ENCODE measurements at regions not wholly inside any gene's neighbourhood (a gene's known extent, or its start where the extent isn't known, plus 50 kb on each side); places are given as distances from the start of the nearest gene placed in this dataset.

DNA sequence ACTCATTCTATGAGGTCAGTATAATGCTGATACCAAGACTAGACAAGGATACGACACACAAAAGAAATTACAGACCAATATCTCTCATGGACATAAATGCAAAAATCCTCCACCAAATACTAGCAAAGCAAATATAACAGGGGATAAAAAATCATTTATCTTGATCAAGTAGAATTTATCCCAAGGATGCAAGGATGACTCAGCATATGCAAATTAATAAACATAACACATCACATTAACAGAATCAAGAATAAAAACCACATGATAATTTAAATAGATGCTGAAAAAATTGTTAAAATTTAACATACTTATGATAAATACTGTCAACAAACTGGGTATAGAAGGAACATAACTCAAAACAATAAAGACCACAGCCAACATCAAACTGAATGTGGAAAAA is 69.4 kb upstream of the GABRA2 start:
- intact Hi-C loops (cut with DNase I; ENCODE audit: low total_unique reads), result no loop called here
- H3K27me3 ChIP-seq (replicated peaks in 1 of 7), result no peaks in the 10 kb centered on the region
- H3K9me3 ChIP-seq, result peaks cover 0 to 55% (median 29%) of the 10 kb centered on the region in 8 donors
- no peaks in the 10 kb centered on the region for H3K4me1 ChIP-seq
- no peak overlapping the region for H3K27ac ChIP-seq
- TF ChIP-seq POLR2A (IDR thresholded peaks at IDR 0.05), result no peak
- no peak for TF ChIP-seq POLR2AphosphoS5 (IDR thresholded peaks at IDR 0.05)
- TF ChIP-seq, protein P1, sequence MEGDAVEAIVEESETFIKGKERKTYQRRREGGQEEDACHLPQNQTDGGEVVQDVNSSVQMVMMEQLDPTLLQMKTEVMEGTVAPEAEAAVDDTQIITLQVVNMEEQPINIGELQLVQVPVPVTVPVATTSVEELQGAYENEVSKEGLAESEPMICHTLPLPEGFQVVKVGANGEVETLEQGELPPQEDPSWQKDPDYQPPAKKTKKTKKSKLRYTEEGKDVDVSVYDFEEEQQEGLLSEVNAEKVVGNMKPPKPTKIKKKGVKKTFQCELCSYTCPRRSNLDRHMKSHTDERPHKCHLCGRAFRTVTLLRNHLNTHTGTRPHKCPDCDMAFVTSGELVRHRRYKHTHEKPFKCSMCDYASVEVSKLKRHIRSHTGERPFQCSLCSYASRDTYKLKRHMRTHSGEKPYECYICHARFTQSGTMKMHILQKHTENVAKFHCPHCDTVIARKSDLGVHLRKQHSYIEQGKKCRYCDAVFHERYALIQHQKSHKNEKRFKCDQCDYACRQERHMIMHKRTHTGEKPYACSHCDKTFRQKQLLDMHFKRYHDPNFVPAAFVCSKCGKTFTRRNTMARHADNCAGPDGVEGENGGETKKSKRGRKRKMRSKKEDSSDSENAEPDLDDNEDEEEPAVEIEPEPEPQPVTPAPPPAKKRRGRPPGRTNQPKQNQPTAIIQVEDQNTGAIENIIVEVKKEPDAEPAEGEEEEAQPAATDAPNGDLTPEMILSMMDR (IDR thresholded peaks at IDR 0.05 in 8 of 11, conservative IDR thresholded peaks at IDR 0.05 in 3 of 11), result no peak
- H3K4me3 ChIP-seq, result no peak overlapping the region
- no peak for DNase-seq
- H3K36me3 ChIP-seq, result no peaks in the 10 kb centered on the region
- WGBS, 5 donors, result 78 to 92% (median 86%) methylated on average over 1 of the region's 1 CpG

DNA sequence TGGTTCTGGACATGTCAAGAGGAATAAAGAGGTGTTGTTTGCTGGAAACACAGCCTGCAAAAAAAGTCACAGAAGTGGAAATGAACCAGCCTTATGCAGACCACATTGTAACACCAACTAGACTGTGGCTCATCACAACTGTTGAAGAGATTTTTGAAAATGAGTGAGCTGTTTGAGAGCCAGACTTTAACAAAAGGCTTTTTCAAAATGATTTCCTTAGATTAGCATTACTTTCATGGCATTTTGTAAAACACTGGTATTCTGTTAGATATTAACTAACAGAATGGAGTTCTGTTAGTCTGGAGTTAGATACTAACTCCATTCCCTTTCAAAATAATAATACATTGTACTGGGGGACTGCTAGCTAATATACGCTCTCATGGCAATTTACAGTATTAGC is 60.6 kb upstream of the GABRA2 start:
- Histone ChIP-seq H3K9me3 (peaks cover 0 to 15% (median 8%) of the 10 kb centered on the region in 8 donors), H3K36me3 (no peaks in the 10 kb centered on the region), H3K27ac (no peak overlapping the region), H3K4me1 (no peaks in the 10 kb centered on the region), H3K4me3 (no peak overlapping the region), H3K27me3 (replicated peaks in 1 of 7) (no peaks in the 10 kb centered on the region)
- DNase-seq, result no peak
- TF ChIP-seq, protein P1 (IDR thresholded peaks at IDR 0.05 in 8 of 11, conservative IDR thresholded peaks at IDR 0.05 in 3 of 11), result no peak
- no peak for TF ChIP-seq POLR2AphosphoS5 (IDR thresholded peaks at IDR 0.05)
- no peak for TF ChIP-seq POLR2A (IDR thresholded peaks at IDR 0.05)
- intact Hi-C loops (cut with DNase I; ENCODE audit: low total_unique reads), result no loop called here
- WGBS, 5 donors, result 44 to 100% (median 94%) methylated on average over 1 of the region's 1 CpG

DNA sequence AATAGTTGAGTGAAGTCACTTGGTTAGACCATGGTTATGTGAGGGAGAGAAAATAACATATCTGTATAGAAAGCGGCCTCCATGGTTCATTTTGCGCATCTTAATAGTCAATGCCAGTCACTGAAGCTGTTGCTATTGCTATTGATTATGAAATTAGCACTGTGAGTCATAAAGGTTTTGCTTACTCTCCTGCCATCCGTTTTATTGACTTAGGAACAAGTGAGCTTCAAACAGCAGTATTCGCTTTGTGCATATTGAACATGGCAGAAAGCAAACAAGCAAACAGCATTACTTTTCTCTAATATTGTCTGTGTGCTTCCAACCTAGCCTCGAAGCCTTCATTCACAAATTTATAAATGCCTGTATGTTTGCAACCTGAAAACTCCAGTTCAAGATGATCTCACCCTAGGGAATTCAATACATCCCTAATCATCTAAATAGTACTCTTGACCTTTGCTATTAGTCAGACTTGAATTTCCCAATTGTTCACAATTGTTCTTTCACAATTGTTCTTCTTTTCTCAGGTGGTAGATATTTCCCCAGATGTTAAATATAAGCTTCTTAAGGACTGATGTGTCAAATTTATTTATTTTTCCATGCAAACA is 55.9 kb upstream of the GABRA2 start:
- intact Hi-C loops (cut with DNase I; ENCODE audit: low total_unique reads), result no loop called here
- H3K4me3 ChIP-seq, result no peak overlapping the region
- H3K36me3 ChIP-seq, result no peaks in the 10 kb centered on the region
- no peak overlapping the region for H3K27ac ChIP-seq
- no peak for DNase-seq
- no peaks in the 10 kb centered on the region for H3K27me3 ChIP-seq (replicated peaks in 1 of 7)
- no peaks in the 10 kb centered on the region for H3K9me3 ChIP-seq
- 75 to 83% (median 83%) methylated on average over 5 of the region's 5 CpGs for WGBS, 5 donors
- no peak for TF ChIP-seq POLR2AphosphoS5 (IDR thresholded peaks at IDR 0.05)
- TF ChIP-seq, protein P1 (IDR thresholded peaks at IDR 0.05 in 8 of 11, conservative IDR thresholded peaks at IDR 0.05 in 3 of 11), result no peak
- no peak for TF ChIP-seq POLR2A (IDR thresholded peaks at IDR 0.05)
- no peaks in the 10 kb centered on the region for H3K4me1 ChIP-seq

DNA sequence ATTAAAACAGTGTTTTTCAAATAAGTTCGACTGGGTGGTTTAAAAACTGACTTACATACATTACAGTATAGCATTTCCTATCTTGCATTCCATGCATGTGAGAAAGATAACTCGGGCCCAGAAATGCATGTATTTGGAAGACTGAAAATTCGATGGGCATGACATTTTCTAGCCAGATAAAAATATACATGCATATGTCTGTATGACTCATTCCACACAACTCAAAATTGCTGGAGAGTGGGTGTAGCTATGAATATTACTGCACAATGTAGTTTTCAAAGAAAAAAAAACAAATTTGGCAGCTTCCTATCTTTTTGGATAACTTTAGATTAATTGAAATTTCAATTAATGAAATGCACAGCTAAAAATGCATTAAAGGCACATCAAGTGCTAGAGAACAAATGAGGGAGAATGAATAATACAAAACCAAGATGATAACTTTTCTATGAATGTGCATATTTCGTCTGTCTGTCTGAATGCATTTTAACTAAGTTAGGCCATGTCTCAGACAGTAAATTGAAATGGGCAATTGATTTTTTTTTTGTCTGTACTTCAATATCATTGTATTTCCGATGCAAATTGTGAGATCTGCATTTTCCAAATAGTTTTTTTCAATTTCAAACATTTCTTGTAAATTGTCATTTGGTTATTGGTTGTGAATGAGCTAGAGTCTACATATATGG is 54.5 kb upstream of the GABRA2 start:
- no peak overlapping the region for H3K4me3 ChIP-seq
- H3K27me3 ChIP-seq (replicated peaks in 1 of 7), result no peaks in the 10 kb centered on the region
- WGBS, 5 donors, result 65 to 83% (median 76%) methylated on average over 5 of the region's 5 CpGs
- no peak for DNase-seq
- intact Hi-C loops (cut with DNase I; ENCODE audit: low total_unique reads), result no loop called here
- H3K27ac ChIP-seq, result no peak overlapping the region
- TF ChIP-seq POLR2A (IDR thresholded peaks at IDR 0.05) (no peak), POLR2AphosphoS5 (IDR thresholded peaks at IDR 0.05) (no peak)
- TF ChIP-seq, protein P1 (IDR thresholded peaks at IDR 0.05 in 8 of 11, conservative IDR thresholded peaks at IDR 0.05 in 3 of 11), result no peak
- H3K9me3 ChIP-seq, result peaks cover 0 to 6% (median 0%) of the 10 kb centered on the region in 8 donors
- H3K36me3 ChIP-seq, result no peaks in the 10 kb centered on the region
- H3K4me1 ChIP-seq, result no peaks in the 10 kb centered on the region
